Astrocyte (in vitro differentiated cells and primary cell): ENCODE measurements at regions not wholly inside any gene's neighbourhood (a gene's known extent, or its start where the extent isn't known, plus 50 kb on each side); places are given as distances from the start of the nearest gene placed in this dataset.

ENCODE experiments used
- DNase-seq: peaks from one replicate; pipeline ENCODE4 v3.0.0-alpha.2; 2010; ENCODE audit warnings: low read depth
- FAIRE-seq: peaks from 2 replicates; lab custom pipeline; 2011; peaks lifted over from hg19 to GRCh38; lab: Jason Lieb, UNC
- H2AFZ ChIP-seq: 2 replicates; pipeline ENCODE4 v1.6.0; 2012; ENCODE audit warnings: low read depth, low read length, inconsistent platforms
- H3K27ac ChIP-seq: 2 replicates; pipeline ENCODE4 v1.5.1; 2011; ENCODE audit warnings: low read depth, low read length, inconsistent platforms
- H3K27me3 ChIP-seq: 2 replicates; pipeline ENCODE4 v1.6.0; 2011; ENCODE audit warnings: low read length, inconsistent platforms; ENCODE audit not compliant: insufficient read depth
- H3K36me3 ChIP-seq: 2 replicates; pipeline ENCODE4 v1.5.1; 2011; ENCODE audit warnings: low read length, inconsistent platforms; ENCODE audit not compliant: insufficient read depth
- H3K4me1 ChIP-seq: 2 replicates; pipeline ENCODE4 v1.5.1; 2011; ENCODE audit warnings: low read length, inconsistent platforms; ENCODE audit not compliant: insufficient read depth
- H3K4me2 ChIP-seq: 2 replicates; pipeline ENCODE4 v1.6.0; 2012; ENCODE audit warnings: low read length, inconsistent platforms
- H3K4me3 ChIP-seq: 2 replicates; pipeline ENCODE4 v1.5.1; 2011; ENCODE audit warnings: low read depth, mild to moderate bottlenecking, low read length, inconsistent platforms; ENCODE audit not compliant: insufficient read depth
- H3K79me2 ChIP-seq: 2 replicates; pipeline ENCODE4 v1.6.0; 2012; ENCODE audit warnings: mild to moderate bottlenecking, low read length, inconsistent platforms; ENCODE audit not compliant: insufficient read depth
- H3K9ac ChIP-seq: 2 replicates; pipeline ENCODE4 v1.6.0; 2012; ENCODE audit warnings: mild to moderate bottlenecking, low read length, inconsistent platforms
- H3K9me3 ChIP-seq: 2 replicates; pipeline ENCODE4 v1.5.1; 2012; ENCODE audit warnings: low read depth, mild to moderate bottlenecking, low read length, inconsistent platforms; ENCODE audit not compliant: insufficient read depth
- H4K20me1 ChIP-seq: 2 replicates; pipeline ENCODE4 v1.6.0; 2012; ENCODE audit warnings: low read length, inconsistent platforms; ENCODE audit not compliant: insufficient read depth
- H3K27ac Mint-ChIP-seq: one replicate; pipeline ENCODE4 v1.8.0; 2021; ENCODE audit warnings: mild to moderate bottlenecking, mixed read lengths; ENCODE audit not compliant: unreplicated experiment
- H3K27me3 Mint-ChIP-seq: one replicate; pipeline ENCODE4 v1.8.0; 2021; ENCODE audit warnings: low read depth, mixed read lengths; ENCODE audit not compliant: unreplicated experiment
- H3K36me3 Mint-ChIP-seq: one replicate; pipeline ENCODE4 v1.8.0; 2021; ENCODE audit warnings: low read depth, mixed read lengths; ENCODE audit not compliant: unreplicated experiment
- H3K4me1 Mint-ChIP-seq: one replicate; pipeline ENCODE4 v1.8.0; 2021; ENCODE audit warnings: low read depth, mixed read lengths; ENCODE audit not compliant: unreplicated experiment
- H3K4me3 Mint-ChIP-seq: one replicate; pipeline ENCODE4 v1.8.0; 2021; ENCODE audit warnings: mild to moderate bottlenecking, moderate library complexity, mixed read lengths; ENCODE audit not compliant: unreplicated experiment
- H3K9me3 Mint-ChIP-seq: one replicate; pipeline ENCODE4 v1.8.0; 2021; ENCODE audit warnings: mild to moderate bottlenecking, mixed read lengths; ENCODE audit not compliant: unreplicated experiment
- EZH2 ChIP-seq: IDR thresholded peaks from 2 replicates; pipeline ENCODE4 v1.6.1; 2012; ENCODE audit warnings: mild to moderate bottlenecking, low read length, inconsistent platforms; ENCODE audit not compliant: insufficient read depth
- TF ChIP-seq, protein P1 (sequence below): IDR thresholded peaks from 2 replicates; pipeline ENCODE4 v1.5.1; 2011; ENCODE audit warnings: low read depth, mild to moderate bottlenecking, inconsistent platforms, low read length, moderate library complexity; ENCODE audit not compliant: insufficient read depth

- no peaks in the 10 kb centered on the region for H3K36me3 ChIP-seq
Observed at GRCh38 chr1:79252598-79252997, 246.1 kb upstream of the ADGRL4 start.

DNA sequence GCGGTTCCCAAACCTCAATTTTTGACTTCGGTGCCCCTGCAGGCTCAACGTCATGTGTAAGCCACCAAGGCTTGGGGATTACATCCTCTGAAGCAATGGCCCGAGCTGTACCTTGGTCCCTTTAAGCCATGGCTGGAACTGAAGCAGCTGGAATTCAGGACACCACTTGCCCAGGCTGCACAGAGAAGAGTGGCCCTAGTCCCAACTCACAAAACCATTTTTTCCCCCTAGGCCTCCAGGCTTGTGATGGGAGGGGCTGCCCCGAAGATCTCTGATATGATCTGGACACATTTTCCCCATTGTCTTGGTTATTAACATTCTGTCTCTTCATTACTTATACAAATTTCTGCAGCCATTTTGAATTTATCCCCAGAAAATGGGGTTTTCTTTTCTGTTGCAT lies 233.3 kb upstream of the ADGRL4 start:
- Histone ChIP-seq H3K4me3 (no peak overlapping the region), H3K27me3 (no peaks in the 10 kb centered on the region), H3K36me3 (no peaks in the 10 kb centered on the region), H3K4me2 (no peak overlapping the region), H3K79me2 (no peaks in the 10 kb centered on the region), H2AFZ (no peak overlapping the region), H3K9ac (no peak overlapping the region), H4K20me1 (no peaks in the 10 kb centered on the region), H3K9me3 (no peaks in the 10 kb centered on the region), H3K4me1 (peaks cover 10% of the 10 kb centered on the region), H3K27ac (no peak overlapping the region)
- Mint-ChIP-seq H3K4me1 (peaks cover 13% of the 10 kb centered on the region), H3K36me3 (no peaks in the 10 kb centered on the region), H3K27me3 (no peaks in the 10 kb centered on the region), H3K4me3 (no peak overlapping the region), H3K9me3 (peaks cover 4% of the 10 kb centered on the region), H3K27ac (no peak overlapping the region)
- DNase-seq (no peak), FAIRE-seq (no peak)
- no peak for TF ChIP-seq EZH2
- TF ChIP-seq, protein P1, sequence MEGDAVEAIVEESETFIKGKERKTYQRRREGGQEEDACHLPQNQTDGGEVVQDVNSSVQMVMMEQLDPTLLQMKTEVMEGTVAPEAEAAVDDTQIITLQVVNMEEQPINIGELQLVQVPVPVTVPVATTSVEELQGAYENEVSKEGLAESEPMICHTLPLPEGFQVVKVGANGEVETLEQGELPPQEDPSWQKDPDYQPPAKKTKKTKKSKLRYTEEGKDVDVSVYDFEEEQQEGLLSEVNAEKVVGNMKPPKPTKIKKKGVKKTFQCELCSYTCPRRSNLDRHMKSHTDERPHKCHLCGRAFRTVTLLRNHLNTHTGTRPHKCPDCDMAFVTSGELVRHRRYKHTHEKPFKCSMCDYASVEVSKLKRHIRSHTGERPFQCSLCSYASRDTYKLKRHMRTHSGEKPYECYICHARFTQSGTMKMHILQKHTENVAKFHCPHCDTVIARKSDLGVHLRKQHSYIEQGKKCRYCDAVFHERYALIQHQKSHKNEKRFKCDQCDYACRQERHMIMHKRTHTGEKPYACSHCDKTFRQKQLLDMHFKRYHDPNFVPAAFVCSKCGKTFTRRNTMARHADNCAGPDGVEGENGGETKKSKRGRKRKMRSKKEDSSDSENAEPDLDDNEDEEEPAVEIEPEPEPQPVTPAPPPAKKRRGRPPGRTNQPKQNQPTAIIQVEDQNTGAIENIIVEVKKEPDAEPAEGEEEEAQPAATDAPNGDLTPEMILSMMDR, result no peak

More at GRCh38 chr1:79252598-79252997, 246.1 kb upstream of the ADGRL4 start:
- FAIRE-seq (no peak), DNase-seq (no peak)
- no peaks in the 10 kb centered on the region for H4K20me1 ChIP-seq
- no peak overlapping the region for H2AFZ ChIP-seq
- H3K4me2 ChIP-seq, result no peak overlapping the region
- no peaks in the 10 kb centered on the region for H3K36me3 Mint-ChIP-seq
- no peak overlapping the region for H3K4me3 ChIP-seq
- H3K27ac ChIP-seq, result no peak overlapping the region
- H3K4me3 Mint-ChIP-seq, result no peak overlapping the region
- TF ChIP-seq, protein P1, result no peak
- TF ChIP-seq EZH2, result no peak
- no peaks in the 10 kb centered on the region for H3K4me1 Mint-ChIP-seq
- no peaks in the 10 kb centered on the region for H3K27me3 ChIP-seq
- no peaks in the 10 kb centered on the region for H3K79me2 ChIP-seq
- H3K9me3 ChIP-seq, result no peaks in the 10 kb centered on the region
- H3K9ac ChIP-seq, result no peak overlapping the region
- H3K9me3 Mint-ChIP-seq, result no peaks in the 10 kb centered on the region
- no peak overlapping the region for H3K27ac Mint-ChIP-seq
- no peaks in the 10 kb centered on the region for H3K27me3 Mint-ChIP-seq
- no peaks in the 10 kb centered on the region for H3K4me1 ChIP-seq

DNA sequence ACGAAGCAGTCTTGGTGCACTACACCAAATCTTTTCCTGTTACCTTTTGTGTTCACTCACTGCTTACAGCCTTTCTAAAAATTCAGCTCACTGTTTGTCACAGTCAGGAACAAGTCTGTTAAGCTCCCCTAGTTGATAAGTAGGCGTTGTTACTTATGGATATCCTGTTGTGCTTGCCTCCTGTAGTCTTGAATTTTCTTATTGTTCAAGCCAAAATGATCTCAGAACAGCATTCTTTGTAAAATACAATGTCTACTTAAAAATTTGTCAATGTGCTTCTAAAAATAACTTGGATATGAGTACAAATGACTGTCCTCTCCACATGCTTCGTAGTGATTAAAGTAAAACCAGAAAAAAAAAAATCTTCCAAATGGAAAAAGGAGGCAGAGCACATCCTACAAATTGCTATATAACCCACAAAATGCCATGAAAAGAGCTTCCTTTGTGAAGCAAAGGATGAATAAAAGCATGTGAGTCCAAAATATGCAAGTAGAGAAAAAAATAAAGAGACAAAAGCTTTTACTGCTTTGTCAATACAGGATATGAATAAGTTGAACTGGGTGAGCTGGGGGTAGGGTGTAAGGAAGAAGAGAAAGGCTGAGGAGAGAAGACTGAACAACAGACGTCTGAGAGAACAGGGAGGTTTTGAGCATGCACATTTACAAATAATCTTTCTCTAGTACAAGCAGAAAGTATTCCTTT lies 228.9 kb upstream of the ADGRL4 start:
- Mint-ChIP-seq H3K27me3 (no peaks in the 10 kb centered on the region), H3K27ac (peak overlapping the region; percentile 37), H3K4me1 (peaks cover 9% of the 10 kb centered on the region), H3K36me3 (no peaks in the 10 kb centered on the region), H3K9me3 (peaks cover 4% of the 10 kb centered on the region), H3K4me3 (no peak overlapping the region)
- FAIRE-seq (no peak), DNase-seq (peak; percentile 29)
- no peak for TF ChIP-seq EZH2
- TF ChIP-seq, protein P1, result no peak
- Histone ChIP-seq H2AFZ (peak overlapping the region; percentile 45), H3K27me3 (no peaks in the 10 kb centered on the region), H3K4me1 (peaks cover 10% of the 10 kb centered on the region), H3K27ac (peak overlapping the region; percentile 13), H3K36me3 (no peaks in the 10 kb centered on the region), H4K20me1 (no peaks in the 10 kb centered on the region), H3K4me3 (peak overlapping the region; percentile 18), H3K9me3 (no peaks in the 10 kb centered on the region), H3K79me2 (no peaks in the 10 kb centered on the region), H3K4me2 (peak overlapping the region; percentile 75), H3K9ac (peak overlapping the region; percentile 37)
